HG03103 (cell line): ENCODE measurements at regions not wholly inside any gene's neighbourhood (a gene's known extent, or its start where the extent isn't known, plus 50 kb on each side); places are given as distances from the start of the nearest gene placed in this dataset.
A peak's percentile ranks its signal among the peaks of the same experiment; 100 is the strongest.
"Not testable (repeated sequence)": the region's sequence is repeated elsewhere in the genome, so short reads cannot be mapped to it uniquely, and the experiment has no call there.

Experiments
- ATAC-seq: cut with Tn5 transposase; IDR thresholded peaks from one replicate; pipeline ENCODE4 v1.9.1; 2021; ENCODE audit warnings: low read depth; ENCODE audit not compliant: unreplicated experiment

DNA sequence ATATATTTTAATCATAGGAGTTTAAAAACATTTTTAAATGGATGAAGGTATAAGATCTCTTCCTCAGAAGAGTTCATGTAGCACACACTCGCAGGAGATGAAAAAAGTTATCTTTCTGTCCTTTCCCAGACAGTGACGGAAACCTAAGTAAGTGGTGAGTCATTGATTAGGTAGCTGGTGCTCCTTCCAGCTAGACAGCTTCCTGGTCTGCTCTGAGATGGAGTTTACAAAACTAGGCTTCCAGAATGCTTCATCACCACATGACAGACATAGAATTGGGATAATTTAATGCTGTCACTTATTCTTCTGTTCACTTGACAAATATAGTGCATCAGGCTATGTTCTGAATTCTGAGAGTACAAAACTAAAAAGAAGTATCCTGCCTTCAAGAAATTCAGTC is 2393.0 kb upstream of the C9orf72 start:
- ATAC-seq: no peak

DNA sequence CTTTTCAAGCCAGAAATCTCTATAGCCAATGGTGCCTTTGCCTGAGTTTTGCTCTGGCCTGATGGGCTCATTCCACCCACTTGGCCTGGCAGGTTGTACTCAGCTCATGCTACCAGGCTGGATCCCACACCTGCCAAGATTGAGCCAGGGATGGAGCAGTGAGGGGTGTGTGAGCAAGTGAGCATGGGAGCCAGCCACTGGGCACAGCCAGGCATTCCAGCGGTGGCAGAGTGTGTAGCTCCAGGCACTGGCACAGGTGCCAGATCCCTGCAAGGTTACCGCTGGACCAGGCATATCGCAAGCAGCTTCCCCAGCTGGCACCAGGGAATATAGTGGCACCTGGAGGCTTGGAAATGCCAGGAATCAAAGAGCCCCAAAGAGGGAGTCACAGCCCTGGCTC is 2395.6 kb upstream of the C9orf72 start:
- no peak for ATAC-seq

GRCh38 chr9:29969408-29969807 is 2396.1 kb upstream of the C9orf72 start:
- ATAC-seq: no peak

DNA sequence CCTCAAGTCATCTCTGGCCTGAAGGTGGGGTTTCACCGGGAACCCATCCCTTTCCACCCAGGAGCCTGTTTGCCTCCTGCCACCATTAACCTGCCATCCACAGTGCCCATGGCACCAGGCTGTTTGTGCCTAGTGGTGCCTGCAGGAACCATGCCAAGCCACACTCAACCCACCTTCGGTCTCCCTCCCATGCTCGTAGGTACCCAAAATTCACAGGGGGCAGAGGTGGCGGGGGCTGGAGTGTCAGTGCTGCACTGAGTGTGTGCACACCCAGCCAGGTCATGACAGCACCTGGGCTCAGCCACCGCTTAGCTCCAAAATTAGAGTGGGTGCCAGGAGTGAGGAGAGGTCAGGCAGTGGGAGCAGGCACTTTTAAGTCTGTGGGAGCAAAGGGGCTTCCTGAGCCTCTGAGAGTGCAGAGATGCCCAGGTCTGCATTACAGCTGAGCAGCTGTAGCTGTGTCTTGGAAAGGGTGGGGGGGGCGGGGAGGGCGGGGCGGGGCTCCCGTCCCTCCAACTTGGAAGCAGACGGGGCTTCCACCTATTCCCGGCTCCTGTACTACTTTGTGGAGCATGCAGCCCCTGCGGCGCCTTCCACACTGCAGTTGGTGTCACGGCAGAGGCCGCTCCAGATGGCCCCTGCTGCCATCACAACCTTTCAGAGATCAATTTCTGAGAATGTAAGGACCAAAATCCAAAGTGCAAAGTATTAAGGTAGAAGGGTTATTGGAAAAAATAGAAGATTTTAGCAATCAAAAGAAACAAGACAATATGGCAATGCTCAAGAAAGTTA is 2396.8 kb upstream of the C9orf72 start:
- ATAC-seq: no peak

DNA sequence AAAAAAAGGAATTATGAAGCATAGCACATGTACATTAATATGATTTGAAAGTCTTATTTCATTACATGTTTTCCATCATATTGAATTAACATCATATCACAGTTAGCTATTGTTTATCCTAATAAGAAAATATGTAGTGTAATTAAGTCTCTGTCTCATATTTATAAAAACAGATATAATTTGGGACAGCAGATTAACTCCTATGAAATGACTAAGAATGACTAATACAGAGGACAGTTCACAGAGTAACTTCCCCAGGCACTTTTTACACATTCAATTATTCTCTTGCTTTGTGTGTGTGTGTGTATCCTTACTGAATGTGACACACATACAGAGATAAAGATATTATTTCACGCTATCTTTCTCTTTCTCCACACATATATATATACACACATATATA is 2400.9 kb upstream of the C9orf72 start:
- ATAC-seq: no peak

GRCh38 chr9:29976981-29977380 is 2403.7 kb upstream of the C9orf72 start:
- ATAC-seq: no peak

DNA sequence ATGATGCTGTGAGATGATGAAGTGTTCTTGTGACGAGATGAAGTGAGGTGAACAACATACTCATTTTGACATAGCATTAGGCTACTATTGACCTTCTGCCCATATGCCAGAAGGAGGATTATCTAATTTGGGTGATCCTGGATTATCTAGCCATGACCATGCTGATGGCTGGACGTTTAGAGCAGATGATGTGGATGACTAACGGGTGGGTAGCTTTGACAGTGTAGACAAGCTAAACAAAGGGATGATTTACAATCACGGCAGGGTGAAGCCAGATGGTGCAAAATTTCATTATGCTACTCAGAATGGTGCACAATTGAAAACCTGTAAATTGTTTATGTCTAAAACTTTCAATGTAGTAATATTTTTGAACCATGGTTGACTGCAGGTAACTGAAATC is 2403.4 kb upstream of the ACO1 start:
- ATAC-seq: no peak

DNA sequence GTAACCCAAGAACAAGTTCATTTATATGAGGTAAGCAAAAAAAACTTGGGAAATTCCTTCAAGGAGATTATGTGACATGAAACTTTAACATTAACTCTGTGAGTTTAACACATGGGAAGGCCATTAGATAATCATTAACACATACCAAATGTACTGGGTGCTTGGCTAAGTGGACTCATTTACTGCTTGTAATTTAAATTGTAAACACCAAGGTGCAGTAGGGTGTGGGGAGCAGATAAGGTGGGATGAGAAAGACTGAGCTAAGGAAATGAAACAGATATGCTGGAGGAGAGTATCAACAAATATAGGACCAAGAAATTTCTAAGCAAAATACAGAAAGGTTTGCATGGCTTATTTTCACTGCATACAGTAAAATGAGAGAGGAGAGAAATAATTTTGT is 2384.8 kb upstream of the ACO1 start:
- ATAC-seq: no peak

- no peak for ATAC-seq
Measured at GRCh38 chr9:30010691-30011090, 2373.8 kb upstream of the ACO1 start.

DNA sequence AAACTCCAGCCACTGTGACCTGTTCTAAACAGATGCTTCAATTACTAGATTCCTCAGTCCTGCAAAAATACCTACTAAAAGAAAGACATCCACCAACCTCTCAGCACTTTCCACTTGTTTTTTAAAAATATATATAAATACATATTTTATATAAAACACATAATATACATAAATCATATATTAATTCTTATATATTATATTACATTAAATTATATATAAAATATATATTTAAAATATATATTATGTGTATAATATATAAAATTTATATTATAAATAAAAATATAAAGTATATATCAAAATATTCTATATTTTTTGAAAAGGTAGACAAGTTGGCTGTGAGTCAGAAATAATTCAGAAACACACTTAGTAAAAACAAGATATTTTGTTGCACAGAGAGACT is 2371.8 kb upstream of the ACO1 start:
- ATAC-seq: no peak

DNA sequence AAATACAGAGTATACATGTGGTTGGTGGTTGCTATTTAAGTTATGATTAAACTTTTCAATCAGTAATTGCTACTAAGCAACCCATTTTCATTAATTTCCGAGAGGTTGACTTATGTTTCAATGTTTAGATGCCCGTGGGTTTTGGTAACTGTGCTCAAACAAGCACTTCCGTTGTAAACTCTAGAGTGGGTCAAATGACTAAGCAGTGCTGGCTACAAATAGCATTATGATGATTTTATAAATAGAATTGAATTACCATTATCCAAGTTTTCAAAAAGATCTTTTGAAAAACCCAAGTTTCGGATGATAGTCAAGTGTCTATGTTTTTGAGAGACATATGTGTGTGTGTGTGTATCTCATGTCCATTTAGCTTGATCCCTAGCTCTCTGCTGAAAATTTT is 2369.4 kb upstream of the ACO1 start:
- no peak for ATAC-seq

DNA sequence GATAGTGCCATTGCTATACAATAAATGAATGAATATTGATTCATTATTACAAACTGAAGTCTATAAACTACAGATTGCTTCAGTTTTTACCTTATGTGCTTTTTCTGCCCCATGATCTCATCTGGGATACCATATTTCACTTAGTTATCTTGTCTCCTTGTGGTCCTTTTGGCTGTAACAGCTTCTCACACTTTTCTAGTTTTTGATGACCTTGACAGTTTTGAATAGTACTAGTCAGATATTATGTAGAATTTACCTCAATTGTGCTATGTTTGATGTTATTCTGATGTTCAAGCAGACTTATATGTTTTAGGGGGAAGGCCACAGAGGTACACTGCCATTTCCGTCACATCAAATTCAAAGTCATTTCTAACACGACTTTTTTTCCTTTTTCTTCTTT is 2364.3 kb upstream of the ACO1 start:
- ATAC-seq: no peak

GRCh38 chr9:30035761-30036160 is 2348.7 kb upstream of the ACO1 start:
- no peak for ATAC-seq

GRCh38 chr9:30036558-30036957 is 2347.9 kb upstream of the ACO1 start:
- ATAC-seq: no peak

- no peak for ATAC-seq
Measured at GRCh38 chr9:30039712-30040111, 2344.7 kb upstream of the ACO1 start.

- no peak for ATAC-seq
Measured at GRCh38 chr9:30048396-30048795, 2336.0 kb upstream of the ACO1 start.

DNA sequence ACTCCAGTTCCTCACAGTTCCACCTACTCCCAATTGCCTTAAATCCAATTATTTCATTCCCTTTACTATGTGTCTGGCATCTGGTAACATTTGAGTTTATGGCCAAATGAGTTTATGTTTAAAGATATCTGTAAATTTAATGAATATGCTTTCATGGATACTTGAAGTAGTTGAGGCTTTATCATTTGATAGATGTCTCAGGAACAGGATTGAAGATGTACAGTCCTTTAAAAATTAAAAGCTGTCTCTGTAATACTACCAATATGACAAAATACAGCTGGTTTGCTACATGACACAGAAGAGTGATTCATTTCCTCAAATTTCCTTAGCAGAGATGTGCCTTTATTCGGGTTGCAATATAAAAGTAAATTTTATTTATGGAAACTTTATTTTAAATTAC is 2326.0 kb upstream of the ACO1 start:
- ATAC-seq: no peak

GRCh38 chr9:30060976-30061375 is 2323.5 kb upstream of the ACO1 start:
- no peak for ATAC-seq

GRCh38 chr9:30065888-30066287 is 2318.6 kb upstream of the ACO1 start:
- no peak for ATAC-seq

DNA sequence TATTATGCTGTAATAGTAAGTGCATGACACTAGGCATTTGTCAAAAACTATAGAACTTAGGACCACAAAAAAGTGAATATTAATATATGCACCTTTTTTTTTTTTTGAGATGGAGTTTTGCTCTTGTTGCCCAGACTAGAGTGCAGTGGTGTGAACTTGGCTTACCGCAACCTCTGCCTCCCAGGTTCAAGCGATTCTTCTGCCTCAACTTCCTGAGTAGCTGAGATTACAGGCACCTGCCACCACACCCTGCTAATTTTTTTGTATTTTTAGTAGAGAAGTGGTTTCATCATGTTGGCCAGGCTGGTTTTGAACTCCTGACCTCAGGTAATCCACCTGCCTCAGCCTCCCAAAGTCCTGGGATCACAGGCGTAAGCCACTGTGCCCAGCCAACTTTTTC is 2315.2 kb upstream of the ACO1 start:
- ATAC-seq: not testable (repeated sequence)

DNA sequence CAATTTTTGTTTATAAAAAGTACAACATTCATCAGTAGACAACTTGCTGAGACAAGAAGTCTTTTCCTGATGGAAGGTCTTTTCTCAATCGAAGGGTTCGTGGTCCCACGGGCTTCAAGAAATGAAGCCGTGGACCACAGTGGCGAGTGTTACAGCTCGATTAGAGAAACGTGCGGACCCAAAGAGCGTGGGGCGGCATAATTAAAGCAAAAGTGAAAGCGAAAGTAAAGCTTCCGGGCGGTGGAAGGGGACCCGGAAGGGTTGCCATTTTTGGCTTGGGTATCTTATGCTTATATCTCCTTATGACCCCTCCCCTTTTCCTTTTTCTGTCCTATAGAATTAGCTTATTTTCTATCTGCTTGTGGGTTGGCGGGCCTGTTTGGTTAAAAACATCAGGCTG is 2309.4 kb upstream of the ACO1 start:
- ATAC-seq: no peak

GRCh38 chr9:30075451-30076199 is 2308.8 kb upstream of the ACO1 start:
- ATAC-seq: peak; percentile 88
